GM12874 (cell line): ENCODE measurements at regions not wholly inside any gene's neighbourhood (a gene's known extent, or its start where the extent isn't known, plus 50 kb on each side); places are given as distances from the start of the nearest gene placed in this dataset.

Experiments
- CTCF ChIP-seq: IDR thresholded peaks from 2 replicates; pipeline ENCODE4 v1.5.1; 2011; ENCODE audit warnings: low read depth, mild to moderate bottlenecking, control low read depth, low read length, moderate library complexity; ENCODE audit not compliant: insufficient read depth

- no peak for TF ChIP-seq CTCF
Observed at GRCh38 chr10:53664282-53665019, 891.9 kb upstream of the MBL2 start.

GRCh38 chr10:53650794-53651193 is 878.2 kb upstream of the MBL2 start:
- TF ChIP-seq CTCF: no peak

- TF ChIP-seq CTCF: no peak
Observed at GRCh38 chr10:53646525-53646924, 873.9 kb upstream of the MBL2 start.

GRCh38 chr10:53645951-53646350 is 873.4 kb upstream of the MBL2 start:
- TF ChIP-seq CTCF: no peak

GRCh38 chr10:53638006-53638405 is 865.4 kb upstream of the MBL2 start:
- TF ChIP-seq CTCF: no peak

GRCh38 chr10:53624722-53625121 is 852.1 kb upstream of the MBL2 start:
- no peak for TF ChIP-seq CTCF

- no peak for TF ChIP-seq CTCF
Observed at GRCh38 chr10:53622201-53622600, 849.6 kb upstream of the MBL2 start.

- no peak for TF ChIP-seq CTCF
Observed at GRCh38 chr10:53619671-53620070, 847.1 kb upstream of the MBL2 start.
